ENCODE measurements at regions not wholly inside any gene's neighbourhood (a gene's known extent, or its start where the extent isn't known, plus 50 kb on each side); places are given as distances from the start of the nearest gene placed in this dataset.

GRCh38 chr13:75993823-75994222 is 357.7 kb downstream of the LMO7 start:
- no peaks in the 10 kb centered on the region for H4K20me1 ChIP-seq (ENCODE audit: control insufficient read depth, extremely low read depth, insufficient read depth, low read length)
- no peaks in the 10 kb centered on the region for H3K4me1 ChIP-seq (ENCODE audit: control insufficient read depth, extremely low read depth, insufficient read depth, low read length)
- no peaks in the 10 kb centered on the region for H3K9me3 ChIP-seq (ENCODE audit: control insufficient read depth, low read depth, low read length)
- H3K27me3 ChIP-seq (ENCODE audit: control insufficient read depth, extremely low read depth, insufficient read depth, low read length), result no peaks in the 10 kb centered on the region
- no peak overlapping the region for H3K4me3 ChIP-seq (ENCODE audit: control insufficient read depth in 2 of 3, extremely low read depth in 1 of 3, insufficient read depth in 2 of 3, low read depth in 1 of 3, low read length in 3 of 3)
- dilution Hi-C loops (cut with MboI; ENCODE audit: extremely low pct_ligation_motif_present, low sequenced_read_pairs), result no loop called here
- H3K9me1 ChIP-seq (ENCODE audit: control insufficient read depth, extremely low read depth, insufficient read depth, low read length), result no peaks in the 10 kb centered on the region
- TF ChIP-seq EZH2 (IDR thresholded peaks at IDR 0.05; ENCODE audit: low read length) (no peak), CTCF (optimal IDR thresholded peaks at IDR 0.05 in 1 of 3, IDR thresholded peaks at IDR 0.05 in 1 of 3, conservative IDR thresholded peaks at IDR 0.05 in 1 of 3; ENCODE audit: extremely low read depth in 1 of 3, insufficient read depth in 2 of 3, low read length in 3 of 3) (no peak)
- H3K4me2 ChIP-seq (ENCODE audit: control insufficient read depth, extremely low read depth, insufficient read depth, low read depth, low read length), result no peak overlapping the region
- no peak overlapping the region for H2AFZ ChIP-seq (ENCODE audit: control insufficient read depth, low read length)
- no peak for DNase-seq (ENCODE audit: low read depth, low spot score)
- H3K79me2 ChIP-seq (ENCODE audit: control insufficient read depth, insufficient read depth, low read length), result no peaks in the 10 kb centered on the region
- H3K27ac ChIP-seq (ENCODE audit: control insufficient read depth, insufficient read depth, low read length), result no peak overlapping the region
- no peak for FAIRE-seq
- H3K36me3 ChIP-seq (ENCODE audit: control insufficient read depth in 2 of 2, extremely low read depth in 1 of 2, insufficient read depth in 2 of 2, low read length in 2 of 2), result no peaks in the 10 kb centered on the region
- no peak overlapping the region for H3K9ac ChIP-seq (ENCODE audit: control insufficient read depth, extremely low read depth, insufficient read depth, low read length)

GRCh38 chr13:75993241-75993640 is 357.1 kb downstream of the LMO7 start:
- Histone ChIP-seq H4K20me1 (ENCODE audit: control insufficient read depth, extremely low read depth, insufficient read depth, low read length) (no peaks in the 10 kb centered on the region), H3K27ac (ENCODE audit: control insufficient read depth, insufficient read depth, low read length) (no peak overlapping the region), H3K4me2 (ENCODE audit: control insufficient read depth, extremely low read depth, insufficient read depth, low read depth, low read length) (no peak overlapping the region), H3K27me3 (ENCODE audit: control insufficient read depth, extremely low read depth, insufficient read depth, low read length) (no peaks in the 10 kb centered on the region), H3K9ac (ENCODE audit: control insufficient read depth, extremely low read depth, insufficient read depth, low read length) (no peak overlapping the region), H3K9me1 (ENCODE audit: control insufficient read depth, extremely low read depth, insufficient read depth, low read length) (no peaks in the 10 kb centered on the region), H3K9me3 (ENCODE audit: control insufficient read depth, low read depth, low read length) (no peaks in the 10 kb centered on the region), H2AFZ (ENCODE audit: control insufficient read depth, low read length) (no peak overlapping the region), H3K79me2 (ENCODE audit: control insufficient read depth, insufficient read depth, low read length) (no peaks in the 10 kb centered on the region), H3K36me3 (ENCODE audit: control insufficient read depth in 2 of 2, extremely low read depth in 1 of 2, insufficient read depth in 2 of 2, low read length in 2 of 2) (no peaks in the 10 kb centered on the region), H3K4me1 (ENCODE audit: control insufficient read depth, extremely low read depth, insufficient read depth, low read length) (no peaks in the 10 kb centered on the region), H3K4me3 (ENCODE audit: control insufficient read depth in 2 of 3, extremely low read depth in 1 of 3, insufficient read depth in 2 of 3, low read depth in 1 of 3, low read length in 3 of 3) (no peak overlapping the region)
- no peak for TF ChIP-seq CTCF (optimal IDR thresholded peaks at IDR 0.05 in 1 of 3, IDR thresholded peaks at IDR 0.05 in 1 of 3, conservative IDR thresholded peaks at IDR 0.05 in 1 of 3; ENCODE audit: extremely low read depth in 1 of 3, insufficient read depth in 2 of 3, low read length in 3 of 3)
- TF ChIP-seq EZH2 (IDR thresholded peaks at IDR 0.05; ENCODE audit: low read length), result no peak
- no peak for DNase-seq (ENCODE audit: low read depth, low spot score)
- FAIRE-seq, result no peak
- dilution Hi-C loops (cut with MboI; ENCODE audit: extremely low pct_ligation_motif_present, low sequenced_read_pairs), result no loop called here
